D721Med (cell line): ENCODE measurements at regions not wholly inside any gene's neighbourhood (a gene's known extent, or its start where the extent isn't known, plus 50 kb on each side); places are given as distances from the start of the nearest gene placed in this dataset.
A peak's percentile ranks its signal among the peaks of the same experiment; 100 is the strongest.

Experiments
- DNase-seq: peaks from one replicate; pipeline ENCODE4 v3.0.0; 2011; ENCODE audit warnings: low spot score; ENCODE audit not compliant: insufficient read length
- FAIRE-seq: peaks from 2 replicates; lab custom pipeline; 2011; peaks lifted over from hg19 to GRCh38; lab: Jason Lieb, UNC
- TF ChIP-seq, protein P1 (sequence below): IDR thresholded peaks from 2 replicates; pipeline ENCODE4 v1.5.1; 2012; ENCODE audit warnings: mild to moderate bottlenecking, control low read depth; ENCODE audit not compliant: insufficient read depth; ENCODE audit errors: missing control alignments

DNA sequence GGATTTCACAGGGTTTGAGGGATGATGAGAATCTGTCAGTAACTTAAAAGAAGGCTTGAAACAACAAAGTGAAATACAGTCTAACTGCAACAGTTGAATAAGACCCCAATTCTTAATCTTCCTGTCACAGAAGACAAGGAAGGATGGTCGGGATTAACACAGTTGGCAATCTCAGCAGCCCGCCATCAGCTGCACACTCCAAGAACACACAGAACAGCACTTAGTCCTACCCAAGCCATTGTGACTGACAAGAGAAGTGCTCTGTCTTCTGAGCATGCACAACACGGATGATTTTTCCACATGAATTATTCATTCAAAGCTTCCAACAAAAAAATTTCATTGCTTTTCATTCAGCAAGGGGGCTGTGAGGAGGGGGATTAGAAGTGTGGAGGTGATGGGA lies 576.1 kb downstream of the TLE4 start:
- TF ChIP-seq, protein P1, sequence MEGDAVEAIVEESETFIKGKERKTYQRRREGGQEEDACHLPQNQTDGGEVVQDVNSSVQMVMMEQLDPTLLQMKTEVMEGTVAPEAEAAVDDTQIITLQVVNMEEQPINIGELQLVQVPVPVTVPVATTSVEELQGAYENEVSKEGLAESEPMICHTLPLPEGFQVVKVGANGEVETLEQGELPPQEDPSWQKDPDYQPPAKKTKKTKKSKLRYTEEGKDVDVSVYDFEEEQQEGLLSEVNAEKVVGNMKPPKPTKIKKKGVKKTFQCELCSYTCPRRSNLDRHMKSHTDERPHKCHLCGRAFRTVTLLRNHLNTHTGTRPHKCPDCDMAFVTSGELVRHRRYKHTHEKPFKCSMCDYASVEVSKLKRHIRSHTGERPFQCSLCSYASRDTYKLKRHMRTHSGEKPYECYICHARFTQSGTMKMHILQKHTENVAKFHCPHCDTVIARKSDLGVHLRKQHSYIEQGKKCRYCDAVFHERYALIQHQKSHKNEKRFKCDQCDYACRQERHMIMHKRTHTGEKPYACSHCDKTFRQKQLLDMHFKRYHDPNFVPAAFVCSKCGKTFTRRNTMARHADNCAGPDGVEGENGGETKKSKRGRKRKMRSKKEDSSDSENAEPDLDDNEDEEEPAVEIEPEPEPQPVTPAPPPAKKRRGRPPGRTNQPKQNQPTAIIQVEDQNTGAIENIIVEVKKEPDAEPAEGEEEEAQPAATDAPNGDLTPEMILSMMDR: no peak
- no peak for FAIRE-seq
- no peak for DNase-seq

DNA sequence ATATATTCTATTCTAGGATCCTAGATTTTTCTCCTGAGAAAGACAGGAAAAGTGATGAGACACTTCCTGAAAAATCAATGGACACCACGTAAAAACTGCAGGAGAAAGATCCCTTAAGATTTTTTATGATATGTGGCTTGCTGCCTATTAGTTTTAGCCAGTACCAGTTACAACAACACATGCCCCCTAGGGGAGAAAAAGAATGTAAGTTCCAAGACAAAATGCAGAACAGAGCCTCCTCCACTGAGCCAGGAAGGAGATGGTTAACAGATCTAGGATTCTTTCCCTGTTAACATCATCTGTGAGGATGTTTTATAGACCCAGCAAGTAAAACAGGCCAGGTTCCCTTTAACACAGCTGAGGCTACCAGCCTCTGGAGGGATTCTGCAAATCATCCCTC lies 574.7 kb downstream of the TLE4 start:
- TF ChIP-seq, protein P1: peak; percentile 30
- FAIRE-seq (no peak), DNase-seq (no peak)

DNA sequence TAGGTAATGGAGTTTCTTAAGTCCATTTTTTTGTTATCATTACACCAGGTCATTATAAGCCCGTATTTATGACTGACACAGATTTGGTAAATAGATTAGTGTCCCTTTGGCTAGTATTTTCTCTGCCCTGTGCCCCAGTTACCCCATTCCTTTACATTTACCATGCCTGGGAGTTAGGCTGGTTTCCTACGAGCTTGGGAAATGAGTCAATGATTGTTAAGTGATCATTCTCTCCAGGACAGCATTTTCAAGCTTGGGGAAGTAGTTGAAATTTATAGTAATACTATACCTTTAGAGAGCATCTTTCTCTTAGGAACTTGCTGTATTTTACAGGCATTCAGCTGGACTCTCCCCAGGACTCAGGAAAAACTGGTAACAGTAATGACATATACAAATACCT lies 573.1 kb downstream of the TLE4 start:
- FAIRE-seq (no peak), DNase-seq (no peak)
- TF ChIP-seq, protein P1: no peak

DNA sequence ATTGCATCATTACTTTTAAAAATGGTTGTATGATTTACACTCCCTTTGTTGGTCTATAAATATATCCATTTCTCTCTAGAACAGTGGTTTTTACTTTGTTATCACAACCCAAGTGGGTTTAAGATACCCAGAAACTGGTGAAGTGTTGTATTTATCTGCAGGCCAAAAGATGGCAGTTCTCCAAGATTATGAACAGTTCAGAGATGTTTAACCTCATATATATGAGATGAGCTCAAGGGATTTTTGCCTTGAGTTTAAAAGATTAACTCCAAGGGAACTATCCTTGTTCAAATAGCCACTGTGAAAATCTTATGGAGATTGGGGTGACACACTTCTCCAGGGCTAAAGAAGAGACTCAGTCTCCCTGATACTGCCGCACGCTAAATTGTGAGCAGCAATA lies 572.6 kb downstream of the TLE4 start:
- TF ChIP-seq, protein P1: no peak
- DNase-seq (no peak), FAIRE-seq (no peak)

DNA sequence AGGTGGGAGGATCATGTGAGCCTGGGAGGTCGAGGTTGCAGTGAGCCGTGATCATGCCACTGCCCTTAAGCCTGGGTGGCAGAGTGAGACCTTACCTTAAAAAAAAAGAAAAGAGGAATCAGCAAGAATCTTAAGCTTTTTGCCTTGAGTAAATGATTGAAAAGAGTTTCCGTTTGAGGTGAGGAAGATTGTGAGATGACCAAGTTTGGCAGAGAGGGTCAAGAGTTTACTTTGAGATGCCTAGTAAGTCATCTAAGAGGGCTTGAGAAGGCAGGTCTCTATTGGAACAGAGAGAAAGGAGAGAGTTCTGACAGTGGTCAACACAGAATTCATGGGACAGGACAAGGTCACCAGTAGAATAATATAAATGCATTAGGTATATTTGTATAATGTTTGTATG lies 572.1 kb downstream of the TLE4 start:
- TF ChIP-seq, protein P1: no peak
- no peak for DNase-seq
- no peak for FAIRE-seq

DNA sequence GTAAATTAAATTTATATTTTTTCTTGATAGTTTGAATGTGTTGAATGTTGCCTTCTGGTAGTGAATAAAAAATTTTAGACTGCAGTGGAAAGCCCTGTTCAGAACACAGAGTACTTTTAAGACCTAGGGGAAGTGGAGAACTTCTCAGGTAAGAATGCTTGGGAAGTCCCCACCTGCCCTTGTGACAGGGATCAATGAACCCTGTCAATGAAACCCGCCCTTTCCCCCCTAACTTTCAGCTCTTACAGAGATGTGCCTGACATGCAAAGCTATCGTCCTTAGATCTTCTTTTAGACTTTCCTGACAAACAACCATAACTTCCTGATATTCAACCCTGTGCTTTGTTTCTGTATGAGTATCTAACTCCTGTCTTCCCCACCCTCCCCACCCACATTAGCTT lies 562.7 kb downstream of the TLE4 start:
- DNase-seq: no peak
- no peak for FAIRE-seq
- TF ChIP-seq, protein P1: no peak

DNA sequence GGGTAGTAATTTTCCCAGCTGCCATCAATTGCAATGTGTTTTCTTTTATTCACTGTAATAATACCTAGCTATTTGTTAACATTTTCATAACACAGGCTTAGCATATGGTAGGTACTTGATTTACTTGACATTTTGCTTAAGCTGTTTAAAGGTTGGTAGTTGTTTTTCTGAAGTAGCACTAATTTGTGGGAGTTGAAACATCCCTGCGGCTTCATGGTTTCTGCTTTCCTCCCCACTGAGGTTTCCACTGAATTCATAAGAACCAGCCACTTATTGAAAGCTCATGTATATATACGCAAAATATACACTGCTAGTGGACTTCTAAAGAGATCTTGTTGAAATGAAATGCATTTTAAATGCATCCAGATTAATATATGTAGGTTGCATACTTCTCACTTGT lies 559.9 kb downstream of the TLE4 start:
- no peak for DNase-seq
- FAIRE-seq: no peak
- TF ChIP-seq, protein P1: no peak
